SK-N-SH (cell line): ENCODE measurements at regions not wholly inside any gene's neighbourhood (a gene's known extent, or its start where the extent isn't known, plus 50 kb on each side); places are given as distances from the start of the nearest gene placed in this dataset.

Experiments
- CTCF ChIA-PET: fragments of 300-600, 350-600 bp; formaldehyde crosslinking; extraction: SDS; loops from one replicate; lab custom pipeline; 2021; lab: Yijun Ruan, JAX
- POLR2A ChIA-PET: fragments of 350-600 bp; sonication (Branson Sonifier 250); formaldehyde crosslinking; extraction: SDS; loops from one replicate; lab custom pipeline; 2020; ENCODE audit warnings: antibody characterized with exemption, inconsistent platforms; lab: Yijun Ruan, JAX
- DNase-seq: peaks from one replicate; pipeline ENCODE4 v3.0.0; 2012
- H2AFZ ChIP-seq: fragments of 200-600 bp; sonication (generic); 2 replicates; pipeline ENCODE4 v1.8.1; 2016; ENCODE audit warnings: antibody characterized with exemption, mild to moderate bottlenecking, low read depth
- H3F3A ChIP-seq: fragments of 200-600 bp; sonication (generic); replicated peaks from 2 replicates; pipeline ENCODE3; 2016; ENCODE audit warnings: antibody characterized with exemption, mild to moderate bottlenecking; ENCODE audit not compliant: insufficient read depth
- H3K27ac ChIP-seq, 2 experiments: fragments of 200-500 bp in 1 of 2; fragments of 200-600 bp in 1 of 2; sonication (Bioruptor generic) in 1 of 2; sonication (generic), shearing (Covaris generic) in 1 of 2; 2 replicates each; pipeline versions ENCODE4 v1.5.1 to v1.6.1; 2014 to 2016; ENCODE audit warnings: low read depth in 2 of 2, inconsistent platforms in 1 of 2, low read length in 1 of 2, mild to moderate bottlenecking in 1 of 2, mixed read lengths in 1 of 2
- H3K27me3 ChIP-seq: fragments of 200-600 bp; sonication (generic), shearing (Covaris generic); 2 replicates; pipeline ENCODE4 v1.6.1; 2016; ENCODE audit warnings: mixed run types; ENCODE audit not compliant: insufficient read depth
- H3K36me3 ChIP-seq, 2 experiments: fragments of 200-500 bp in 1 of 2; fragments of 200-600 bp in 1 of 2; sonication (Bioruptor generic) in 1 of 2; sonication (generic) in 1 of 2; replicated peaks in 1 of 2; 2 replicates each; pipeline versions ENCODE3 to v1.5.1; 2014 to 2016; ENCODE audit warnings: low read length in 1 of 2, mild to moderate bottlenecking in 1 of 2; ENCODE audit not compliant: insufficient read depth in 2 of 2, control insufficient read depth in 1 of 2
- H3K4me1 ChIP-seq, 2 experiments: fragments of 200-500 bp in 1 of 2; fragments of 200-600 bp in 1 of 2; sonication (Bioruptor generic) in 1 of 2; sonication (generic), shearing (Covaris generic) in 1 of 2; 2 replicates each; pipeline versions ENCODE4 v1.5.1 to v1.6.1; 2014 to 2016; ENCODE audit warnings: low read depth in 1 of 2, low read length in 1 of 2, mixed run types in 1 of 2; ENCODE audit not compliant: insufficient read depth in 2 of 2, control insufficient read depth in 1 of 2
- H3K4me2 ChIP-seq: fragments of 200-600 bp; sonication (generic), shearing (Covaris generic); 2 replicates; pipeline ENCODE4 v1.6.1; 2017; ENCODE audit warnings: mixed run types
- H3K4me3 ChIP-seq, 2 experiments: fragments of 200-500 bp in 1 of 2; fragments of 200-600 bp in 1 of 2; sonication (Bioruptor generic) in 1 of 2; sonication (generic), shearing (Covaris generic) in 1 of 2; 2 replicates each; pipeline versions ENCODE4 v1.5.1 to v1.8.1; 2014 to 2016; ENCODE audit warnings: low read depth in 2 of 2, inconsistent platforms in 1 of 2, low read length in 1 of 2, mild to moderate bottlenecking in 1 of 2, mixed read lengths in 1 of 2, moderate library complexity in 1 of 2
- H3K79me2 ChIP-seq: fragments of 200-600 bp; sonication (generic); 2 replicates; pipeline ENCODE4 v1.8.1; 2017; ENCODE audit warnings: mild to moderate bottlenecking; ENCODE audit not compliant: insufficient read depth
- H3K9ac ChIP-seq: fragments of 200-600 bp; sonication (generic); 2 replicates; pipeline ENCODE4 v1.6.1; 2017; ENCODE audit warnings: mixed run types
- H3K9me2 ChIP-seq: fragments of 200-600 bp; sonication (generic); 2 replicates; pipeline ENCODE4 v1.6.1; 2017; ENCODE audit warnings: mixed run types
- H3K9me3 ChIP-seq: fragments of 200-600 bp; sonication (generic); 2 replicates; pipeline ENCODE4 v1.6.1; 2017; ENCODE audit warnings: mixed run types, mild to moderate bottlenecking, moderate library complexity
- H4K20me1 ChIP-seq: fragments of 200-600 bp; sonication (generic); 2 replicates; pipeline ENCODE4 v1.6.1; 2017; ENCODE audit warnings: mild to moderate bottlenecking, mixed run types; ENCODE audit not compliant: insufficient read depth
- CHD2 ChIP-seq: fragments of 150-350 bp; IDR thresholded peaks from 2 replicates; pipeline ENCODE4 v1.6.1; 2018; ENCODE audit warnings: low read length; ENCODE audit not compliant: partially characterized antibody
- ELF1 ChIP-seq: IDR thresholded peaks from 2 replicates; pipeline ENCODE4 v1.4.0; 2012
- GATA2 ChIP-seq: sonication (generic); formaldehyde crosslinking; IDR thresholded peaks from 2 replicates; pipeline ENCODE4 v1.5.0; 2020; ENCODE audit warnings: mild to moderate bottlenecking, missing genetic modification reagents
- JUND ChIP-seq: IDR thresholded peaks from 2 replicates; pipeline ENCODE4 v1.4.0; 2012
- RAD21 ChIP-seq: IDR thresholded peaks from 2 replicates; pipeline ENCODE4 v1.6.1; 2012; ENCODE audit warnings: mild to moderate bottlenecking, low read length
- RCOR1 ChIP-seq: fragments of 150-350 bp; IDR thresholded peaks from 2 replicates; pipeline ENCODE4 v1.6.1; 2017; ENCODE audit warnings: antibody characterized with exemption, low read length
- RFX5 ChIP-seq: IDR thresholded peaks from 2 replicates; pipeline ENCODE4 v1.6.1; 2012; ENCODE audit warnings: mild to moderate bottlenecking, improper control_type of control experiment, low read length
- SMC3 ChIP-seq: IDR thresholded peaks from 2 replicates; pipeline ENCODE4 v1.6.1; 2012; ENCODE audit warnings: low read depth, low read length, improper control_type of control experiment
- TAF1 ChIP-seq: IDR thresholded peaks from 2 replicates; pipeline ENCODE4 v1.6.1; 2012; ENCODE audit warnings: low read depth, mild to moderate bottlenecking, low read length, moderate library complexity, borderline replicate concordance
- TCF12 ChIP-seq: IDR thresholded peaks from 2 replicates; pipeline ENCODE4 v1.4.0; 2012
- WGBS: methylation state at CpG from one replicate; pipeline ENCODE4 v1.1.6; 2017; ENCODE audit warnings: low lambda C conversion rate; 5-methylcytosine and 5-hydroxymethylcytosine counted together
- TF ChIP-seq, protein P1 (sequence below): IDR thresholded peaks from 2 replicates; pipeline ENCODE4; 2012
- TF ChIP-seq, protein P2 (sequence below): IDR thresholded peaks from 2 replicates; pipeline ENCODE4 v1.4.0; 2012; ENCODE audit warnings: low read depth, borderline replicate concordance
- TF ChIP-seq, protein P3 (sequence below): fragments of 150-350 bp; IDR thresholded peaks from 2 replicates; pipeline ENCODE4 v1.6.1; 2016; ENCODE audit warnings: mild to moderate bottlenecking, low read depth, low read length
- TF ChIP-seq, protein P4 (sequence below): IDR thresholded peaks from 2 replicates; pipeline ENCODE4 v1.4.0; 2012; ENCODE audit warnings: low read depth
- TF ChIP-seq, protein P5 (sequence below): IDR thresholded peaks from 2 replicates; pipeline ENCODE4 v1.6.1; 2012; ENCODE audit warnings: mild to moderate bottlenecking, low read depth, low read length, moderate library complexity
- TF ChIP-seq, protein P6 (sequence below): fragments of 150-350 bp; IDR thresholded peaks from 2 replicates; pipeline ENCODE4 v1.6.1; 2017; ENCODE audit warnings: antibody characterized with exemption, low read length, low read depth, borderline replicate concordance

DNA sequence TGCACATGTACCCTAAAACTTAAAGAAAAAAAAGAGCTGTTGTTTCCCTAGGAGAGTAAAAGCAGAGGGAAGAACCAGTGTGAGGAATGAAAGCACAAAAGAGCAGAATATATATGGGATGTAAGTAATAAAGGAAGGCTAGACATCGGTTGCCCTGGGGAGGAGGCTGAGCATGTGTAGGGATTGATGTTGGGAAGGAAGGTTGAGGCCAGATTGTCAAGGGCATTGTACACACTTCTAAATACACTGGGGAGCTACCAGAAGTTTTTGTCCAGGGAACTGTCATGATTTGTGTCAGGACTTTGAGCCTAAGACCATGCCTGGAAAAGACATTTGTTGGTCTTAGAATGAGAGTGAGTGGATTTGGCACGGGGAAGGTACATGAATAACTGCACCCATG, 467.1 kb downstream of the GPAT3 start (continued):
- TF ChIP-seq RFX5 (no peak), RAD21 (no peak)

DNA sequence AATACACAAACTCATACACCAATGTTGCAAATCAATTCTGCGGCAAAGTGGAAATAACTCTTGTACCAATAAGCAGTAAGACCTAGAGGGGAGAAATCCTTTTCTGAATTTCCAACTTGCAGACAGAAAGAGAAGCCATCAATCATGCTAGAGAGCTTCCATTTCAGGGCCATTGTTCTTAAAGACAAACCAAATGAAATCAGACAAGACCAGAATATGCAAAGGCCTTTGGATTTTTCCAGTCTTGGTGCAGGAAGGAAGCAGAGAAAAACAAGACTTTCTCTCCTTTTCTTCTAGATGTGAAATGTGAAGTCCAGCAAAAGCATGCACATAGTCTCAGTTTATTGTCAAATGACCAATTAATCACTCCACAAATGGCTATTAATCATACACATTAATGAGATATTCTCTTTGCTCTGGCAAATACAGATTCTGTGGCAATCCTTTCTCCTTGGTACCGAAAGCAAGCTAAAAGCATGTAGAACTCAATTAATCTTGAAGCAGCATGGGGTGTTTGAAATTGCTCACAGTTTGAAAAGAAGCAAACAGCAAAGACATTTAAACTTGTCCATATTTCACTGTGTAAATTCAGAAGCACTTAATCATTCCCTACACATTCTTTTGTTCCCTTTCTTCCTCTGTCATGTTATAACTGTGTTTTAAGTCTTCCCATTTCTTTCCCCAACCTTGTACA, 466.1 kb downstream of the GPAT3 start:
- no peak for DNase-seq
- no peak overlapping the region for H2AFZ ChIP-seq
- 40% methylated on average over 2 of the region's 2 CpGs for WGBS
- no peaks in the 10 kb centered on the region for H3K9me2 ChIP-seq
- no peaks in the 10 kb centered on the region for H3K9me3 ChIP-seq
- no peak overlapping the region for H3K4me3 ChIP-seq
- H3K27ac ChIP-seq = no peak overlapping the region
- no peaks in the 10 kb centered on the region for H3K79me2 ChIP-seq
- H4K20me1 ChIP-seq = no peaks in the 10 kb centered on the region
- H3K27me3 ChIP-seq = no peaks in the 10 kb centered on the region
- ChIA-PET CTCF (no interaction called here), POLR2A (no interaction called here)
- H3K36me3 ChIP-seq = no peaks in the 10 kb centered on the region
- H3K4me2 ChIP-seq = no peak overlapping the region
- no peak overlapping the region for H3K9ac ChIP-seq
- no peaks in the 10 kb centered on the region for H3F3A ChIP-seq
- TF ChIP-seq, protein P1, sequence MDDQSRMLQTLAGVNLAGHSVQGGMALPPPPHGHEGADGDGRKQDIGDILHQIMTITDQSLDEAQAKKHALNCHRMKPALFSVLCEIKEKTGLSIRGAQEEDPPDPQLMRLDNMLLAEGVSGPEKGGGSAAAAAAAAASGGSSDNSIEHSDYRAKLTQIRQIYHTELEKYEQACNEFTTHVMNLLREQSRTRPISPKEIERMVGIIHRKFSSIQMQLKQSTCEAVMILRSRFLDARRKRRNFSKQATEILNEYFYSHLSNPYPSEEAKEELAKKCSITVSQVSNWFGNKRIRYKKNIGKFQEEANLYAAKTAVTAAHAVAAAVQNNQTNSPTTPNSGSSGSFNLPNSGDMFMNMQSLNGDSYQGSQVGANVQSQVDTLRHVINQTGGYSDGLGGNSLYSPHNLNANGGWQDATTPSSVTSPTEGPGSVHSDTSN = no peak
- TF ChIP-seq SMC3 (no peak), TCF12 (no peak), RFX5 (no peak), ELF1 (no peak), CHD2 (no peak), RCOR1 (no peak), TAF1 (no peak), GATA2 (no peak), JUND (no peak)
- TF ChIP-seq, protein P2, sequence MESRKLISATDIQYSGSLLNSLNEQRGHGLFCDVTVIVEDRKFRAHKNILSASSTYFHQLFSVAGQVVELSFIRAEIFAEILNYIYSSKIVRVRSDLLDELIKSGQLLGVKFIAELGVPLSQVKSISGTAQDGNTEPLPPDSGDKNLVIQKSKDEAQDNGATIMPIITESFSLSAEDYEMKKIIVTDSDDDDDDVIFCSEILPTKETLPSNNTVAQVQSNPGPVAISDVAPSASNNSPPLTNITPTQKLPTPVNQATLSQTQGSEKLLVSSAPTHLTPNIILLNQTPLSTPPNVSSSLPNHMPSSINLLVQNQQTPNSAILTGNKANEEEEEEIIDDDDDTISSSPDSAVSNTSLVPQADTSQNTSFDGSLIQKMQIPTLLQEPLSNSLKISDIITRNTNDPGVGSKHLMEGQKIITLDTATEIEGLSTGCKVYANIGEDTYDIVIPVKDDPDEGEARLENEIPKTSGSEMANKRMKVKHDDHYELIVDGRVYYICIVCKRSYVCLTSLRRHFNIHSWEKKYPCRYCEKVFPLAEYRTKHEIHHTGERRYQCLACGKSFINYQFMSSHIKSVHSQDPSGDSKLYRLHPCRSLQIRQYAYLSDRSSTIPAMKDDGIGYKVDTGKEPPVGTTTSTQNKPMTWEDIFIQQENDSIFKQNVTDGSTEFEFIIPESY = no peak
- TF ChIP-seq, protein P3, sequence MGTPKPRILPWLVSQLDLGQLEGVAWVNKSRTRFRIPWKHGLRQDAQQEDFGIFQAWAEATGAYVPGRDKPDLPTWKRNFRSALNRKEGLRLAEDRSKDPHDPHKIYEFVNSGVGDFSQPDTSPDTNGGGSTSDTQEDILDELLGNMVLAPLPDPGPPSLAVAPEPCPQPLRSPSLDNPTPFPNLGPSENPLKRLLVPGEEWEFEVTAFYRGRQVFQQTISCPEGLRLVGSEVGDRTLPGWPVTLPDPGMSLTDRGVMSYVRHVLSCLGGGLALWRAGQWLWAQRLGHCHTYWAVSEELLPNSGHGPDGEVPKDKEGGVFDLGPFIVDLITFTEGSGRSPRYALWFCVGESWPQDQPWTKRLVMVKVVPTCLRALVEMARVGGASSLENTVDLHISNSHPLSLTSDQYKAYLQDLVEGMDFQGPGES = no peak
- TF ChIP-seq, protein P4, sequence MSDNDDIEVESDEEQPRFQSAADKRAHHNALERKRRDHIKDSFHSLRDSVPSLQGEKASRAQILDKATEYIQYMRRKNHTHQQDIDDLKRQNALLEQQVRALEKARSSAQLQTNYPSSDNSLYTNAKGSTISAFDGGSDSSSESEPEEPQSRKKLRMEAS = no peak
- TF ChIP-seq, protein P5, sequence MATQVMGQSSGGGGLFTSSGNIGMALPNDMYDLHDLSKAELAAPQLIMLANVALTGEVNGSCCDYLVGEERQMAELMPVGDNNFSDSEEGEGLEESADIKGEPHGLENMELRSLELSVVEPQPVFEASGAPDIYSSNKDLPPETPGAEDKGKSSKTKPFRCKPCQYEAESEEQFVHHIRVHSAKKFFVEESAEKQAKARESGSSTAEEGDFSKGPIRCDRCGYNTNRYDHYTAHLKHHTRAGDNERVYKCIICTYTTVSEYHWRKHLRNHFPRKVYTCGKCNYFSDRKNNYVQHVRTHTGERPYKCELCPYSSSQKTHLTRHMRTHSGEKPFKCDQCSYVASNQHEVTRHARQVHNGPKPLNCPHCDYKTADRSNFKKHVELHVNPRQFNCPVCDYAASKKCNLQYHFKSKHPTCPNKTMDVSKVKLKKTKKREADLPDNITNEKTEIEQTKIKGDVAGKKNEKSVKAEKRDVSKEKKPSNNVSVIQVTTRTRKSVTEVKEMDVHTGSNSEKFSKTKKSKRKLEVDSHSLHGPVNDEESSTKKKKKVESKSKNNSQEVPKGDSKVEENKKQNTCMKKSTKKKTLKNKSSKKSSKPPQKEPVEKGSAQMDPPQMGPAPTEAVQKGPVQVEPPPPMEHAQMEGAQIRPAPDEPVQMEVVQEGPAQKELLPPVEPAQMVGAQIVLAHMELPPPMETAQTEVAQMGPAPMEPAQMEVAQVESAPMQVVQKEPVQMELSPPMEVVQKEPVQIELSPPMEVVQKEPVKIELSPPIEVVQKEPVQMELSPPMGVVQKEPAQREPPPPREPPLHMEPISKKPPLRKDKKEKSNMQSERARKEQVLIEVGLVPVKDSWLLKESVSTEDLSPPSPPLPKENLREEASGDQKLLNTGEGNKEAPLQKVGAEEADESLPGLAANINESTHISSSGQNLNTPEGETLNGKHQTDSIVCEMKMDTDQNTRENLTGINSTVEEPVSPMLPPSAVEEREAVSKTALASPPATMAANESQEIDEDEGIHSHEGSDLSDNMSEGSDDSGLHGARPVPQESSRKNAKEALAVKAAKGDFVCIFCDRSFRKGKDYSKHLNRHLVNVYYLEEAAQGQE = no peak
- TF ChIP-seq, protein P6, sequence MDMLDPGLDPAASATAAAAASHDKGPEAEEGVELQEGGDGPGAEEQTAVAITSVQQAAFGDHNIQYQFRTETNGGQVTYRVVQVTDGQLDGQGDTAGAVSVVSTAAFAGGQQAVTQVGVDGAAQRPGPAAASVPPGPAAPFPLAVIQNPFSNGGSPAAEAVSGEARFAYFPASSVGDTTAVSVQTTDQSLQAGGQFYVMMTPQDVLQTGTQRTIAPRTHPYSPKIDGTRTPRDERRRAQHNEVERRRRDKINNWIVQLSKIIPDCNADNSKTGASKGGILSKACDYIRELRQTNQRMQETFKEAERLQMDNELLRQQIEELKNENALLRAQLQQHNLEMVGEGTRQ = no peak
- TF ChIP-seq, all 33 proteins: peak for 0
- H3K4me1 ChIP-seq = no peaks in the 10 kb centered on the region
